ENCODE measurements at regions not wholly inside any gene's neighbourhood (a gene's known extent, or its start where the extent isn't known, plus 50 kb on each side); places are given as distances from the start of the nearest gene placed in this dataset.

- TF ChIP-seq POLR2A (IDR thresholded peaks at IDR 0.05; ENCODE audit: low read length) (no peak), GATA1 (IDR thresholded peaks at IDR 0.05; ENCODE audit: low read depth, low read length) (no peak)
Measured at GRCh38 chr19:32061315-32061714, 284.1 kb upstream of the ZNF507 start.
